GM12872 (cell line): ENCODE measurements at regions not wholly inside any gene's neighbourhood (a gene's known extent, or its start where the extent isn't known, plus 50 kb on each side); places are given as distances from the start of the nearest gene placed in this dataset.

Source experiments
- CTCF ChIP-seq: IDR thresholded peaks from 3 replicates; pipeline ENCODE4 v1.5.1; 2011; ENCODE audit warnings: low read depth, mild to moderate bottlenecking, low read length, moderate library complexity; ENCODE audit not compliant: insufficient read depth

GRCh38 chr15:29567336-29567735 is 254.9 kb downstream of the TJP1 start:
- TF ChIP-seq CTCF = no peak

- TF ChIP-seq CTCF = no peak
These were observed 255.4 kb downstream of the TJP1 start for GRCh38 chr15:29566914-29567313.

GRCh38 chr15:29563112-29563511 is 259.2 kb downstream of the TJP1 start:
- no peak for TF ChIP-seq CTCF

- TF ChIP-seq CTCF = no peak
These were observed 261.4 kb downstream of the TJP1 start for GRCh38 chr15:29560896-29561295.

GRCh38 chr15:29558261-29558660 is 264.0 kb downstream of the TJP1 start:
- TF ChIP-seq CTCF = no peak

- TF ChIP-seq CTCF = no peak
These were observed 265.1 kb downstream of the TJP1 start for GRCh38 chr15:29557171-29557570.

GRCh38 chr15:29556380-29556779 is 265.9 kb downstream of the TJP1 start:
- TF ChIP-seq CTCF = no peak

- no peak for TF ChIP-seq CTCF
These were observed 267.7 kb downstream of the TJP1 start for GRCh38 chr15:29554531-29554930.
